ENCODE measurements at regions not wholly inside any gene's neighbourhood (a gene's known extent, or its start where the extent isn't known, plus 50 kb on each side); places are given as distances from the start of the nearest gene placed in this dataset.

DNA sequence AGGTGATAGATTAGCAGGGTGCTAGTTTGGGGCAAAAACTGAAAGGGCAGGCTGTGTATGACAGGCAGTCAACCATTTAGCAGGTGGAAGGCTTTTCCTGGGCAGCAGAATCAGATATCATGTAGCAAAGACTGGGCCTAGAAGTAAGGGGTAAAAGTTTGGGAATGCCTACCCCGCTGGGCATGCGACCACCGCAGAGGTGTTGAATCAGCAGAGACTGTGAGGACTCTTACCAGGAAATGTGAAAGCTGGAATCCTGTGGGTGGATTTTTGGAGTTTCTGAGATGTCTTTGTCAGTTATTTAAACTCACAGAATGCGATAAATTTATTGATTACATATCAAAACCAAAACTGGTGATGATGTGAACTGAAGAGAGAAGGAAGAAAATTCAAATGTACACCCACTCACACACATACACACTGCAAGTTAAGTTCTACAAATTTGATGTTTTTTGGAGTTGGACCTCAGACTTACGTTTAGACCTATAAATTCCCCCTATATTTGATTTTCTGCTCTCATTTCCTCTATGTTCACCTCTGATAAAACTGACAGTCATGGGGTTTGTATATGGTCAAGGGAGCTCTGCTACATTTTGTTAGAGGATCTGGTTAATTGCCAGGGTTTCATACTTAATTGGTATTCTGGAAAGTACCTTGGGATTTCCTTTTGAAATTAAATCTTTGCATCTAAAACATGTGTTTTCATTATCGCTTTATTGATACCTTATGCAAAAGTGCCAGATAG, 333.6 kb downstream of the CSNK1G3 start:
- no peak for DNase-seq (ENCODE audit: low read depth in 4 of 4, low spot score in 1 of 4)

GRCh38 chr5:123844873-123845272, 332.9 kb downstream of the CSNK1G3 start:
- DNase-seq (ENCODE audit: low read depth in 4 of 4, low spot score in 1 of 4): no peak

- no peak for DNase-seq (ENCODE audit: low read depth in 4 of 4, low spot score in 1 of 4)
Observed at GRCh38 chr5:123835421-123835820, 323.4 kb downstream of the CSNK1G3 start.

GRCh38 chr5:123830575-123830974, 318.6 kb downstream of the CSNK1G3 start:
- no peak for DNase-seq (ENCODE audit: low read depth in 4 of 4, low spot score in 1 of 4)

- no peak for DNase-seq (ENCODE audit: low read depth in 4 of 4, low spot score in 1 of 4)
Observed at GRCh38 chr5:123827811-123828210, 315.8 kb downstream of the CSNK1G3 start.

GRCh38 chr5:123819833-123820232, 307.9 kb downstream of the CSNK1G3 start:
- DNase-seq (ENCODE audit: low read depth in 4 of 4, low spot score in 1 of 4): no peak

GRCh38 chr5:123819386-123819785, 307.4 kb downstream of the CSNK1G3 start:
- DNase-seq (ENCODE audit: low read depth in 4 of 4, low spot score in 1 of 4): no peak

DNA sequence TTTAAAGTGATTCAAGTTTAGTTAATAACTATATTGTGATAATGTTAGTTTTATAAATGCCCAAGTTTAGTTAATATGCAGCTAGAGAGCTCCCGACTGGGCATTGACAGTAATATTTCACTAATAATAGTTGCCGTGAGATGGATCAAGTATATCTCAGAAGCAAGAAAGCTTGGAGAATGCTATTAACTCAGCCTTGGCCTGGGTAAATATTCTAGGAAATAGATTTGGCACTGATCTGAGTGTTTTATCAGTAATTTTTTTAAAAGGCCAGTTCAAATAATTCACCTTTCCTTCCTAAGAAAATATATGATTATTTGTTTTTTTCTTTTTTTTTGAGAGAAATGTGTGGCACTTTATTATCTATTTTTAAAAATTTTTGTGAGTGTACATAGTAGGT, 305.3 kb downstream of the CSNK1G3 start:
- DNase-seq (ENCODE audit: low read depth in 4 of 4, low spot score in 1 of 4): no peak

DNA sequence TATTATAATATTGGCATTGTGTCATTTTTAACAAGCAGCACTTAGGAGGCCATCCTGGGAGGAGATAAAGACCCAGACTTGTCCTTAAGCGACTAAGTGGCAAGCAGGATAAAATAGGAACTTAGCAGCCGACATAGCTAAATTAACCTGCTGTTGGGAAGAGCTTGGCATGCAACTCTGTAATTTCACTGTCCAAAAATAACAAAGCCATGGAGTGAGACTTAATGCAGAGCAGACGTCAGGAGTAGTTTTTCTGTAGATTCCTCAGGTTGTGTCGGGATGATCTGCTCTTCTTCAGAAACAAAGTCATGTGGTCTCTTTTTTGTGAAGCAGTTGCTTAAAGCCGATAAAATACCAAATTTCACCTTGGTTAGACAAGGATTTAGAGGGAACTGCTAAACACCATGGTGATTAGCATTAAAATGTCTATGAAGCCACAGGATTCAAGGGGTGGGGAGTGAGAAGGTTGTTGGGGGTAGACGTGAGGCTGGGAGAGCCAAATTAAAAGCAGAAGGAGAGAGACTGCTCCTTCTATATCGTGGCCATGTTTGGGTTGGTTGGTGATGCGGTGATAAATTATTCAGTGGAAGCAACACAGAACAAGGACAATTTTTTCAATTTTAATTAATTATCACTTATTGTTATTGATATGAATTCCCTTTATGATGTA, 303.0 kb downstream of the CSNK1G3 start:
- no peak for DNase-seq (ENCODE audit: low read depth in 4 of 4, low spot score in 1 of 4)

GRCh38 chr5:123813937-123814624, 302.1 kb downstream of the CSNK1G3 start:
- no peak for DNase-seq (ENCODE audit: low read depth in 4 of 4, low spot score in 1 of 4)

DNA sequence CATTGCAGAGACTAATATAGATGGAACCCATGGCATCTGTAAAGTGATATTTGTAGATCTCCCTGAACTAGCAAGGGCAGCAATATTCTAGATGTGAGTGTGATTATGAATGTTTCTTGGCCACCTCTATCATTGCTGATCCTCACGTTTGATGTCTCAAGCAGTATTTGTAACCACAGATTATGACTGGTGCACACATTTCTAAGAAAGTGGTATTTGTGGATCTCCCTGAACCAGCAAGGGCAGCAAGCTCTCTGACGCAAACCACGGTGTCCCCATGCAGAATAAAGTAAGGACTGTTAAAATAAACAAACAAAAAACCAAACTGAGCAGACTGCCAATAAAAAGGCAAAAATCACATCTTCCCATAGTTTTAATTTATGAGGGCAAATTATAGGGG, 301.3 kb downstream of the CSNK1G3 start:
- DNase-seq (ENCODE audit: low read depth in 4 of 4, low spot score in 1 of 4): no peak

DNA sequence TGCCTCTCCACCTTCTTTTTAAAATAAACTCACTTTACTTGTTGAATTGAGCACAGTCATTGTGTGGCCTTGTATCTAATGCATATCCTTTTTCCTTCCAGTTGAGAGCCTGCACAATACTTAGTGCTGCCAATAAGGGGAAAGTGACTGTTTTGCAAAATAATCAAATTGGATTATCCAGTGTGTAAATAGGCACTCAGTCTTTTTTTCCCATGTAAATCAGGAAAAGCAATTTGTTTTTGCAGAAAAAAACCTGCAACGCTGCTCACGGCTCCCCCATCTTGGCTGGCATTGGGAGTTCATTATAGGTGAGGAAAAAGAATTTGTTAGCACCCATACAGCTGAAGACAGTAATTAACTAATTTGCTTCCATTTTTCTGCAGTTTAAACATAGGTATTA, 299.9 kb downstream of the CSNK1G3 start:
- DNase-seq (ENCODE audit: low read depth in 4 of 4, low spot score in 1 of 4): no peak

- DNase-seq (ENCODE audit: low read depth in 4 of 4, low spot score in 1 of 4): no peak
Observed at GRCh38 chr5:123810746-123811340, 298.9 kb downstream of the CSNK1G3 start.

- DNase-seq (ENCODE audit: low read depth in 4 of 4, low spot score in 1 of 4): no peak
Observed at GRCh38 chr5:123810253-123810652, 298.3 kb downstream of the CSNK1G3 start.

- DNase-seq (ENCODE audit: low read depth in 4 of 4, low spot score in 1 of 4): no peak
Observed at GRCh38 chr5:123809594-123810221, 297.7 kb downstream of the CSNK1G3 start.

- DNase-seq (ENCODE audit: low read depth in 4 of 4, low spot score in 1 of 4): no peak
Observed at GRCh38 chr5:123808461-123809380, 296.7 kb downstream of the CSNK1G3 start.

DNA sequence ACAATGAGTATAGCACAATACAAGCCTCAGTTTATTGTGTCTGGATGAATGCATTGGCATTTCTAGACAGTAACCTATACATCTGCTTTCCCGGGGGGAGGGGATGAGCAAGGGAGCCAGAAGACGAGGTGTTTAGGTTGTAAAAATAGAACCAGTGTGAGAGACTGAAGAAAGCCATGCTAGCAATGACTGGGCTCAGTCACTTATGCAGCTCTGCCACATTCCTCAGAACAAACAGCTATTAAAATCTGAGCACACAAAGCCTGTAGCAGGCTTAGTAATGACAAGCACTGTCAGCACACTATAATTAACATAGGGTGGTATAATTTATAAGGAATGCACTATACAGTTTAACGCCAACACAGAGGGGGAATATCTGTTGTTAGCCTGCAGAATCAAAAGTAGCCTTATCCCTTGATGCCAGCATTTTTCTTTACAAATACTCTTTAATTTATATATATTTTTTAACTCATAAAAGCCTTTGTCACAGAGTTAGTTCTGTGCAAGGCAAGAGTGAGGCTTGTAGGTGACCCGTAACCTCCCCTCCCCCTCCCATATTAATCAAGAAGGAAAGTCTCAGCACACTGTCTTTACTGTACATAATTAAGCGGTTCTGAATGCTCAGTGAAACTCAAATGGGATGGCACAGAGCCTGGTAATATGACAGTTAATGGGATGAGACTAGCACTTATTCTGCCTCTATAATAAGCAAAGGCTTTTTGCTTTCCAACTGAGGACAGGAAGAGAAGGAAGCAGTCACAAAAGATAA, 295.4 kb downstream of the CSNK1G3 start:
- DNase-seq (ENCODE audit: low read depth in 4 of 4, low spot score in 1 of 4): no peak

DNA sequence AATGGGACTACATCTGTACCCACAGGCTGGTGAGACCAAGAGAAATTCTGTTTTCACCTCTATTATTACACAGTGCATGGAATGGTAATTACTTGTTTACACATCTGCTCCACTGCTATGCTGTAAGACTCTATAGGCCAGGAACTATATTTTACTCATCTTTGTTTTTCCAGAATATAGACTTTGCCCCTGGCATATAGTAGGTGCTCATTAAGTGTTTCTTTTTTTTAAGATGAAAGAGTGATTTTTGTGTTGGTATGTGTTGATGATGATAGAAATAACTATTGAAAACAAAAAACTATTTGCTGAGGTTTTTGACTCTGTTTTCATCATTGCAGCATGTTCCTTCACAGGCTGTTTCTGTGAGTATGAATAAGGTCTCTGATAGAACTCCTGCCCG, 294.7 kb downstream of the CSNK1G3 start:
- DNase-seq (ENCODE audit: low read depth in 4 of 4, low spot score in 1 of 4): no peak

DNA sequence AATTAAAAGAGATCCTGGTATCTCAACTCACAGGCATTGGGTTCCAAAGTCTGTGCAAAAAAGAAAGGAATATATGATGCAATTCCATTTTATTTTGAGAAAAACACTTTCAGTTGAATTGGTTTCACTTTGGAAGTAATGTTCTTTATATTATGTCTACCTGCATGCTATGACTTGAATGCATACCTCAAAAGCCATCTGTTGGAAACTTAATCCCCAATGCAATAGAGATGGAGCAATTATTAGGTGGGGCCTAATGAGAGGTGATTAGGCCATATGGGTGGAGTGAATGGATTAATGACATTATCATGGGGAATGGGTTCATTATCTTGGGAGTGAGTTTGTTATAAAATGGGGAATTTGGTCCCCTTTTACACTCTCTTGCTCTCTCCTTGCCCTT, 293.3 kb downstream of the CSNK1G3 start:
- DNase-seq (ENCODE audit: low read depth in 4 of 4, low spot score in 1 of 4): no peak

- no peak for DNase-seq (ENCODE audit: low read depth in 4 of 4, low spot score in 1 of 4)
Observed at GRCh38 chr5:123803359-123803758, 291.4 kb downstream of the CSNK1G3 start.
